Loucy (cell line): ENCODE measurements at regions not wholly inside any gene's neighbourhood (a gene's known extent, or its start where the extent isn't known, plus 50 kb on each side); places are given as distances from the start of the nearest gene placed in this dataset.

ENCODE experiments used
- CTCF ChIP-seq: fragments of 200-600 bp; sonication (generic); conservative IDR thresholded peaks from 2 replicates; pipeline ENCODE4 v1.5.1; 2014; ENCODE audit warnings: mild to moderate bottlenecking, antibody characterized with exemption, low read length
- EZH2phosphoT487 ChIP-seq: fragments of 200-600 bp; IDR thresholded peaks from 2 replicates; pipeline ENCODE4 v1.6.1; 2018; ENCODE audit warnings: antibody characterized with exemption, mild to moderate bottlenecking, moderate library complexity, borderline replicate concordance

- TF ChIP-seq CTCF (no peak), EZH2phosphoT487 (no peak)
Observed at GRCh38 chr6:139752086-139752485, 377.6 kb upstream of the CITED2 start.
